SU-DHL-6 (cell line): ENCODE measurements at regions not wholly inside any gene's neighbourhood (a gene's known extent, or its start where the extent isn't known, plus 50 kb on each side); places are given as distances from the start of the nearest gene placed in this dataset.
"Not testable (repeated sequence)": the region's sequence is repeated elsewhere in the genome, so short reads cannot be mapped to it uniquely, and the experiment has no call there.

Experiments used
- H2AFZ ChIP-seq: fragments of 200-600 bp; sonication (generic); 2 replicates; pipeline ENCODE4 v1.6.1; 2014; ENCODE audit warnings: low read depth, mild to moderate bottlenecking, moderate library complexity, mixed read lengths, antibody characterized with exemption, low read length; ENCODE audit not compliant: severe bottlenecking
- H3F3A ChIP-seq: fragments of 200-600 bp; shearing (Covaris generic); 2 replicates; pipeline ENCODE4 v1.6.0; 2016; ENCODE audit warnings: antibody characterized with exemption, mild to moderate bottlenecking; ENCODE audit not compliant: insufficient read depth
- H3K27ac ChIP-seq: fragments of 200-600 bp; sonication (generic); 2 replicates; pipeline ENCODE4 v1.5.1; 2016; ENCODE audit warnings: low read depth, mild to moderate bottlenecking, low read length, moderate library complexity, mixed read lengths
- H3K27me3 ChIP-seq: fragments of 200-600 bp; sonication (generic), shearing (Covaris generic); 2 replicates; pipeline ENCODE4 v1.6.0; 2014; ENCODE audit warnings: mild to moderate bottlenecking, low read length
- H3K36me3 ChIP-seq: fragments of 200-600 bp; sonication (generic); 2 replicates; pipeline ENCODE4 v1.6.1; 2014; ENCODE audit warnings: mild to moderate bottlenecking, low read length, mixed read lengths
- H3K4me2 ChIP-seq: fragments of 300-600, 200-600 bp; shearing (Covaris generic), sonication (generic); 2 replicates; pipeline ENCODE4 v1.6.0; 2014; ENCODE audit warnings: low read length, low read depth, mild to moderate bottlenecking; ENCODE audit not compliant: poor library complexity, severe bottlenecking
- H3K4me3 ChIP-seq: fragments of 200-600 bp; sonication (generic); 2 replicates; pipeline ENCODE4 v1.5.1; 2014; ENCODE audit warnings: antibody characterized with exemption, low read length, mild to moderate bottlenecking, mixed read lengths; ENCODE audit not compliant: insufficient read depth, poor library complexity, severe bottlenecking
- H3K79me2 ChIP-seq: fragments of 200-600 bp; sonication (generic); 2 replicates; pipeline ENCODE4 v1.6.1; 2014; ENCODE audit warnings: mild to moderate bottlenecking, low read length, moderate library complexity; ENCODE audit not compliant: insufficient read depth
- H3K9ac ChIP-seq: fragments of 200-600 bp; sonication (generic); 2 replicates; pipeline ENCODE4 v1.7.0; 2014; ENCODE audit warnings: mild to moderate bottlenecking, low read length
- H3K9me2 ChIP-seq: fragments of 200-600 bp; sonication (generic); replicated peaks from 2 replicates; pipeline ENCODE4 v1.6.1; 2014; ENCODE audit warnings: low read length; ENCODE audit not compliant: insufficient read depth
- H3K9me3 ChIP-seq: fragments of 200-600 bp; sonication (generic); 2 replicates; pipeline ENCODE4 v1.6.1; 2014; ENCODE audit warnings: low read length, mixed read lengths; ENCODE audit not compliant: insufficient read depth
- H4K20me1 ChIP-seq: fragments of 200-600 bp; sonication (generic); 2 replicates; pipeline ENCODE4 v1.6.1; 2014; ENCODE audit warnings: low read depth, mild to moderate bottlenecking, antibody characterized with exemption, low read length, moderate library complexity, mixed read lengths
- CTCF ChIP-seq: fragments of 200-600 bp; sonication (generic); IDR thresholded peaks from one replicate; pipeline ENCODE4 v1.5.1; 2017; ENCODE audit warnings: antibody characterized with exemption, mild to moderate bottlenecking, low read length, moderate library complexity; ENCODE audit not compliant: insufficient read depth, poor library complexity, severe bottlenecking
- EZH2phosphoT487 ChIP-seq: fragments of 200-600 bp; sonication (generic), shearing (Covaris generic); conservative IDR thresholded peaks from 2 replicates; pipeline ENCODE4 v1.6.1; 2018; ENCODE audit warnings: mild to moderate bottlenecking, antibody characterized with exemption, low read length, moderate library complexity, mixed read lengths

GRCh38 chr11:42841556-42841955 is 470.2 kb upstream of the API5 start:
- H3K4me2 ChIP-seq = no peak overlapping the region
- H3K27ac ChIP-seq = no peak overlapping the region
- no peaks in the 10 kb centered on the region for H3K79me2 ChIP-seq
- TF ChIP-seq CTCF = no peak
- TF ChIP-seq EZH2phosphoT487 = no peak
- H3F3A ChIP-seq = no peaks in the 10 kb centered on the region
- no peak overlapping the region for H3K9ac ChIP-seq
- H3K27me3 ChIP-seq = no peaks in the 10 kb centered on the region
- H3K9me2 ChIP-seq = no peaks in the 10 kb centered on the region
- no peaks in the 10 kb centered on the region for H3K36me3 ChIP-seq
- no peak overlapping the region for H3K4me3 ChIP-seq
- no peaks in the 10 kb centered on the region for H4K20me1 ChIP-seq
- no peak overlapping the region for H2AFZ ChIP-seq
- H3K9me3 ChIP-seq = no peaks in the 10 kb centered on the region

DNA sequence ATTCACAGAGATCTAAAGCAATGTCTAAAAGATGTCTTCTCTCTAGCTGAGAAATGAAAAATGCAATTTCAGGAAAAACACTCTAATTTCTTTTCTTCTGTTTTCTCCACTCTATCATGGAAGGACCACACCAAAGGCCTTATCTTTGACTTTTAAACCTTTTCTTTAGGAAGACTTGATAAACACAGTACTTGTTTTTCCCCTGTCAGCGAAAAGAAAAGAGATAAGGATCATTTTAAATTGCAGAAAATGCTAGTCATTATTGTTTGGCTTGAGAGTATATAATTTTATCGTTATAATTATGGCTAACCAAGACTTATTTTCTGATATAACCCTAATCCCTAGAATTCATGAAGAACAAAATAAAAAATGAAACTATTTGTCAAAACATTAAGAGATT is 462.4 kb upstream of the API5 start:
- Histone ChIP-seq H2AFZ (no peak overlapping the region), H3F3A (no peaks in the 10 kb centered on the region), H3K9ac (no peak overlapping the region), H3K36me3 (no peaks in the 10 kb centered on the region), H3K9me3 (no peaks in the 10 kb centered on the region), H3K4me2 (no peak overlapping the region), H3K27ac (no peak overlapping the region), H3K4me3 (no peak overlapping the region), H3K9me2 (no peaks in the 10 kb centered on the region), H3K79me2 (no peaks in the 10 kb centered on the region), H4K20me1 (no peaks in the 10 kb centered on the region), H3K27me3 (no peaks in the 10 kb centered on the region)
- TF ChIP-seq CTCF = no peak
- no peak for TF ChIP-seq EZH2phosphoT487

DNA sequence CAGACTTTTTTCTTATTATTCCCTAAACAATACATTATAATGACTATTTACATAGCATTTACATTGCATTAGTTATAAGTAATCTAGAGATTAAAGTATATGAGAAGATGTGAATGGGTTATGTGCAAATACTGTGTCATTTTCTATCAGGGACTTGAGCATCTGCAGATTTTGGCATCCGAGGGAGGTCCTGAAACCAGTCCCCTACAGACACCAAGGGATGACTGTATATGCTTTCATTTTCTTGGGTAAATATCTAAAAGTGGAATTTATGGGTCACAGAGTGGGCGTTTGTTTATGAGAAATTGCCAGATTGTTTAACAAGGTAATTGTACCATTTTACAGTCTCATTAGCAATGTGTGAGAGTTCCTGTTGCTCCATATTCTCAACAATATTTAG is 454.5 kb upstream of the API5 start:
- Histone ChIP-seq H3K9ac (no peak overlapping the region), H3F3A (no peaks in the 10 kb centered on the region), H3K36me3 (no peaks in the 10 kb centered on the region), H3K4me3 (no peak overlapping the region), H4K20me1 (no peaks in the 10 kb centered on the region), H3K79me2 (no peaks in the 10 kb centered on the region), H3K9me2 (no peaks in the 10 kb centered on the region), H3K4me2 (no peak overlapping the region), H2AFZ (no peak overlapping the region), H3K27ac (no peak overlapping the region), H3K9me3 (no peaks in the 10 kb centered on the region), H3K27me3 (no peaks in the 10 kb centered on the region)
- no peak for TF ChIP-seq CTCF
- no peak for TF ChIP-seq EZH2phosphoT487

DNA sequence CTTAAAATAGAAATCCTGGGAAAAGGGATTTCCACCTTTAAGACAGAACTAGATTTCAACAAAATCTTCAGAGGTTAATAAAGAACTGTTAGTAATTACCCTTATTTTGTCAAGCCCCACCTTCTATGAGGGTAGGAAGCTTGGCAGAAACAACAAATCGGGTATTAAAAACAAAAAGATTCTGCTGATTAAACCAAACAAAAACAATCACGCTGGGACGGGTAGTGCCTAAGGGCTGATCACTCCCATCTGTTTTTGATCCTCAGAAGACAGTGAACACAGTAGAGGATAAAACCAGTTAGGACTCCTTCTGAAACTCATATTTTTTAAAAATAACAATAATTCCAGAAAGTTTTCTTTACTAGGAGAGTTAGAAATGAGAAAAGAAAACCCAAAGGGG is 441.3 kb upstream of the API5 start:
- no peak overlapping the region for H3K4me3 ChIP-seq
- no peak overlapping the region for H3K27ac ChIP-seq
- H3K27me3 ChIP-seq = no peaks in the 10 kb centered on the region
- H4K20me1 ChIP-seq = no peaks in the 10 kb centered on the region
- no peaks in the 10 kb centered on the region for H3F3A ChIP-seq
- H2AFZ ChIP-seq = no peak overlapping the region
- no peak overlapping the region for H3K4me2 ChIP-seq
- no peak overlapping the region for H3K9ac ChIP-seq
- H3K79me2 ChIP-seq = no peaks in the 10 kb centered on the region
- H3K36me3 ChIP-seq = no peaks in the 10 kb centered on the region
- no peak for TF ChIP-seq CTCF
- no peak for TF ChIP-seq EZH2phosphoT487
- no peaks in the 10 kb centered on the region for H3K9me3 ChIP-seq
- H3K9me2 ChIP-seq = no peaks in the 10 kb centered on the region

DNA sequence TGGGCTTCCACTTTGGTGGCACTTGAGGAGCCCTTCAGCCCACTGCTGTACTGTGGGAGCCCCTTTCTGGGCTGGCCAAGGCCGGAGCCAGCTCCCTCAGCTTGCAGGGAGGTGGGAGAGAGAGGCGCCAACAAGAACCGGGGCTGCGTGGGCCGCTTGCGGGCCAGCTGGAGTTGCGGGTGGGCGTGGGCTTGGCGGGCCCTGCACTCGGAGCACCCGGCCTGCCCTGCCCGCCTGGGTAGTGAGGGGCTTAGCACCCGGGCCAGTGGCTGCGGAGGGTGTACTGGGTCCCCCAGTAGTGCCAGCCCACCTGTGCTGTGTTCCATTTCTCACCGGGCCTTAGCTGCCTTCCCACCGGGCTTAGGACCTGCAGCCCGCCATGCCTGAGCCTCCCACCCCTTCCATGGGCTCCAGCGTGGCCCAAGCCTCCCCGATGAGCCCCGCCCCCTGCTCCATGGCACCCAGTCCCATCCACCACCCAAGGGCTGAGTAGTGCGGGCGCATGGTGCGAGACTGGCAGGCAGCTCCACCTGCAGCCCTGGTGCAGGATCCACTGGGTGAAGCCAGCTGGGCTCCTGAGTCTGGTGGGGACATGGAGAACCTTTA is 437.9 kb upstream of the API5 start:
- H3K9me3 ChIP-seq, H3K36me3 ChIP-seq, H3K79me2 ChIP-seq, H3K4me3 ChIP-seq, H4K20me1 ChIP-seq, H3K27me3 ChIP-seq, H3K9ac ChIP-seq, H3K4me2 ChIP-seq, H3K9me2 ChIP-seq, H3F3A ChIP-seq, H3K27ac ChIP-seq, H2AFZ ChIP-seq: not testable (repeated sequence)
